ENCODE measurements at regions not wholly inside any gene's neighbourhood (a gene's known extent, or its start where the extent isn't known, plus 50 kb on each side); places are given as distances from the start of the nearest gene placed in this dataset.

GRCh38 chr3:31268868-31269267 is 263.9 kb upstream of the STT3B start:
- H3K9ac ChIP-seq (ENCODE audit: low read depth, low read length): no peak overlapping the region
- no peaks in the 10 kb centered on the region for H3K27me3 ChIP-seq (ENCODE audit: control insufficient read depth, insufficient read depth, low read length)
- no peaks in the 10 kb centered on the region for H3K9me3 ChIP-seq (ENCODE audit: control insufficient read depth, insufficient read depth, low read length)
- no peaks in the 10 kb centered on the region for H3K4me1 ChIP-seq (ENCODE audit: control insufficient read depth, insufficient read depth, low read length)
- no peak overlapping the region for H3K4me3 ChIP-seq (ENCODE audit: low read depth, low read length)
- no peak overlapping the region for H3K27ac ChIP-seq (ENCODE audit: low read depth, low read length)
- no peaks in the 10 kb centered on the region for H3K36me3 ChIP-seq (ENCODE audit: control insufficient read depth, insufficient read depth, low read length)

GRCh38 chr3:31270010-31270409 is 262.7 kb upstream of the STT3B start:
- no peak overlapping the region for H3K4me3 ChIP-seq (ENCODE audit: low read depth, low read length)
- no peak overlapping the region for H3K9ac ChIP-seq (ENCODE audit: low read depth, low read length)
- no peaks in the 10 kb centered on the region for H3K27me3 ChIP-seq (ENCODE audit: control insufficient read depth, insufficient read depth, low read length)

GRCh38 chr3:31274326-31275024 is 258.2 kb upstream of the STT3B start:
- H3K27ac ChIP-seq (ENCODE audit: low read depth, low read length): no peak overlapping the region
- no peak overlapping the region for H3K4me3 ChIP-seq (ENCODE audit: low read depth, low read length)
- no peak overlapping the region for H3K9ac ChIP-seq (ENCODE audit: low read depth, low read length)
- H3K36me3 ChIP-seq (ENCODE audit: control insufficient read depth, insufficient read depth, low read length): no peaks in the 10 kb centered on the region
- no peaks in the 10 kb centered on the region for H3K9me3 ChIP-seq (ENCODE audit: control insufficient read depth, insufficient read depth, low read length)
- no peaks in the 10 kb centered on the region for H3K27me3 ChIP-seq (ENCODE audit: control insufficient read depth, insufficient read depth, low read length)
- H3K4me1 ChIP-seq (ENCODE audit: control insufficient read depth, insufficient read depth, low read length): peaks cover 15% of the 10 kb centered on the region

More at GRCh38 chr3:31270010-31270409, 262.7 kb upstream of the STT3B start:
- H3K4me1 ChIP-seq (ENCODE audit: control insufficient read depth, insufficient read depth, low read length): peaks cover 5% of the 10 kb centered on the region; the same call in 1 of the 2 replicates
- no peaks in the 10 kb centered on the region for H3K9me3 ChIP-seq (ENCODE audit: control insufficient read depth, insufficient read depth, low read length)
- H3K36me3 ChIP-seq (ENCODE audit: control insufficient read depth, insufficient read depth, low read length): no peaks in the 10 kb centered on the region
- H3K27ac ChIP-seq (ENCODE audit: low read depth, low read length): no peak overlapping the region

GRCh38 chr3:31275038-31275572 is 257.6 kb upstream of the STT3B start:
- H3K9me3 ChIP-seq (ENCODE audit: control insufficient read depth, insufficient read depth, low read length): no peaks in the 10 kb centered on the region
- H3K27me3 ChIP-seq (ENCODE audit: control insufficient read depth, insufficient read depth, low read length): no peaks in the 10 kb centered on the region
- H3K27ac ChIP-seq (ENCODE audit: low read depth, low read length): no peak overlapping the region
- H3K9ac ChIP-seq (ENCODE audit: low read depth, low read length): no peak overlapping the region
- H3K4me3 ChIP-seq (ENCODE audit: low read depth, low read length): no peak overlapping the region
- H3K4me1 ChIP-seq (ENCODE audit: control insufficient read depth, insufficient read depth, low read length): peaks cover 15% of the 10 kb centered on the region
- H3K36me3 ChIP-seq (ENCODE audit: control insufficient read depth, insufficient read depth, low read length): no peaks in the 10 kb centered on the region

- Histone ChIP-seq H3K4me1 (ENCODE audit: control insufficient read depth, insufficient read depth, low read length) (peaks cover 15% of the 10 kb centered on the region), H3K9ac (ENCODE audit: low read depth, low read length) (no peak overlapping the region), H3K9me3 (ENCODE audit: control insufficient read depth, insufficient read depth, low read length) (no peaks in the 10 kb centered on the region), H3K27me3 (ENCODE audit: control insufficient read depth, insufficient read depth, low read length) (no peaks in the 10 kb centered on the region), H3K27ac (ENCODE audit: low read depth, low read length) (no peak overlapping the region), H3K36me3 (ENCODE audit: control insufficient read depth, insufficient read depth, low read length) (no peaks in the 10 kb centered on the region), H3K4me3 (ENCODE audit: low read depth, low read length) (no peak overlapping the region)
These were observed 257.1 kb upstream of the STT3B start for GRCh38 chr3:31275583-31275982.

GRCh38 chr3:31277582-31277981 is 255.1 kb upstream of the STT3B start:
- Histone ChIP-seq H3K27ac (ENCODE audit: low read depth, low read length) (no peak overlapping the region), H3K4me1 (ENCODE audit: control insufficient read depth, insufficient read depth, low read length) (peaks cover 15% of the 10 kb centered on the region), H3K9me3 (ENCODE audit: control insufficient read depth, insufficient read depth, low read length) (no peaks in the 10 kb centered on the region), H3K36me3 (ENCODE audit: control insufficient read depth, insufficient read depth, low read length) (no peaks in the 10 kb centered on the region), H3K9ac (ENCODE audit: low read depth, low read length) (no peak overlapping the region), H3K27me3 (ENCODE audit: control insufficient read depth, insufficient read depth, low read length) (no peaks in the 10 kb centered on the region), H3K4me3 (ENCODE audit: low read depth, low read length) (no peak overlapping the region)

- Histone ChIP-seq H3K9ac (ENCODE audit: low read depth, low read length) (no peak overlapping the region), H3K27me3 (ENCODE audit: control insufficient read depth, insufficient read depth, low read length) (no peaks in the 10 kb centered on the region), H3K27ac (ENCODE audit: low read depth, low read length) (no peak overlapping the region), H3K4me3 (ENCODE audit: low read depth, low read length) (no peak overlapping the region), H3K36me3 (ENCODE audit: control insufficient read depth, insufficient read depth, low read length) (no peaks in the 10 kb centered on the region), H3K4me1 (ENCODE audit: control insufficient read depth, insufficient read depth, low read length) (peaks cover 15% of the 10 kb centered on the region), H3K9me3 (ENCODE audit: control insufficient read depth, insufficient read depth, low read length) (no peaks in the 10 kb centered on the region)
These were observed 254.2 kb upstream of the STT3B start for GRCh38 chr3:31278532-31278931.

- H3K4me1 ChIP-seq (ENCODE audit: control insufficient read depth, insufficient read depth, low read length): peaks cover 9% of the 10 kb centered on the region
- H3K4me3 ChIP-seq (ENCODE audit: low read depth, low read length): no peak overlapping the region
These were observed 247.9 kb upstream of the STT3B start for GRCh38 chr3:31284776-31285175.

GRCh38 chr3:31285833-31286486 is 246.8 kb upstream of the STT3B start:
- no peaks in the 10 kb centered on the region for H3K27me3 ChIP-seq (ENCODE audit: control insufficient read depth, insufficient read depth, low read length)
- no peaks in the 10 kb centered on the region for H3K9me3 ChIP-seq (ENCODE audit: control insufficient read depth, insufficient read depth, low read length)
- no peaks in the 10 kb centered on the region for H3K36me3 ChIP-seq (ENCODE audit: control insufficient read depth, insufficient read depth, low read length)
- peaks cover 15% of the 10 kb centered on the region for H3K4me1 ChIP-seq (ENCODE audit: control insufficient read depth, insufficient read depth, low read length)
- H3K4me3 ChIP-seq (ENCODE audit: low read depth, low read length): no peak overlapping the region
- H3K9ac ChIP-seq (ENCODE audit: low read depth, low read length): no peak overlapping the region
- H3K27ac ChIP-seq (ENCODE audit: low read depth, low read length): no peak overlapping the region

More at GRCh38 chr3:31284776-31285175, 247.9 kb upstream of the STT3B start:
- Histone ChIP-seq H3K36me3 (ENCODE audit: control insufficient read depth, insufficient read depth, low read length) (no peaks in the 10 kb centered on the region), H3K9me3 (ENCODE audit: control insufficient read depth, insufficient read depth, low read length) (no peaks in the 10 kb centered on the region), H3K27me3 (ENCODE audit: control insufficient read depth, insufficient read depth, low read length) (no peaks in the 10 kb centered on the region), H3K27ac (ENCODE audit: low read depth, low read length) (no peak overlapping the region), H3K9ac (ENCODE audit: low read depth, low read length) (no peak overlapping the region)

GRCh38 chr3:31288224-31288623 is 244.5 kb upstream of the STT3B start:
- no peaks in the 10 kb centered on the region for H3K27me3 ChIP-seq (ENCODE audit: control insufficient read depth, insufficient read depth, low read length)
- H3K36me3 ChIP-seq (ENCODE audit: control insufficient read depth, insufficient read depth, low read length): no peaks in the 10 kb centered on the region
- H3K9ac ChIP-seq (ENCODE audit: low read depth, low read length): no peak overlapping the region
- H3K9me3 ChIP-seq (ENCODE audit: control insufficient read depth, insufficient read depth, low read length): no peaks in the 10 kb centered on the region
- H3K27ac ChIP-seq (ENCODE audit: low read depth, low read length): no peak overlapping the region
- H3K4me3 ChIP-seq (ENCODE audit: low read depth, low read length): no peak overlapping the region
- peaks cover 17% of the 10 kb centered on the region for H3K4me1 ChIP-seq (ENCODE audit: control insufficient read depth, insufficient read depth, low read length)

- Histone ChIP-seq H3K4me1 (ENCODE audit: control insufficient read depth, insufficient read depth, low read length) (peaks cover 17% of the 10 kb centered on the region), H3K36me3 (ENCODE audit: control insufficient read depth, insufficient read depth, low read length) (no peaks in the 10 kb centered on the region), H3K9me3 (ENCODE audit: control insufficient read depth, insufficient read depth, low read length) (no peaks in the 10 kb centered on the region), H3K27ac (ENCODE audit: low read depth, low read length) (peak overlapping the region; percentile 47), H3K9ac (ENCODE audit: low read depth, low read length) (no peak overlapping the region), H3K27me3 (ENCODE audit: control insufficient read depth, insufficient read depth, low read length) (no peaks in the 10 kb centered on the region), H3K4me3 (ENCODE audit: low read depth, low read length) (no peak overlapping the region)
These were observed 244.1 kb upstream of the STT3B start for GRCh38 chr3:31288641-31289100.

Data from HUES48 (cell line).